HepG2 (cell line): ENCODE measurements at regions not wholly inside any gene's neighbourhood (a gene's known extent, or its start where the extent isn't known, plus 50 kb on each side); places are given as distances from the start of the nearest gene placed in this dataset.

Experiments
- ATAC-seq: fragments of 200-7000 bp; cut with Tn5 transposase; 3 replicates; pipeline ENCODE4 v1.9.1; 2020; ENCODE audit warnings: mild to moderate bottlenecking, moderate library complexity
- BruUV-seq: library from RNA; stranded (reverse); fragments of 400-500 nt; replicated peaks from 2 replicates; lab custom pipeline; 2021; lab: Mats Ljungman, UMichigan
- CTCF ChIA-PET: fragments of 300-600 bp; formaldehyde crosslinking; extraction: SDS; loops from one replicate; lab custom pipeline; 2021; ENCODE audit warnings: low total read pairs, inconsistent platforms, low intra/inter-chr PET ratio; lab: Yijun Ruan, JAX
- POLR2A ChIA-PET: fragments of 350-600 bp; sonication (Branson Sonifier 250); formaldehyde crosslinking; loops from one replicate; lab custom pipeline; 2020; ENCODE audit warnings: antibody characterized with exemption, inconsistent platforms; lab: Yijun Ruan, JAX
- DNase-seq: peaks from one replicate; pipeline ENCODE4 v3.0.0-alpha.2; 2015; ENCODE audit warnings: low spot score
- FAIRE-seq: peaks from 3 replicates; lab custom pipeline; 2011; peaks lifted over from hg19 to GRCh38; lab: Jason Lieb, UNC
- H2AFZ ChIP-seq: one replicate; pipeline ENCODE4 v1.6.1; 2011; ENCODE audit warnings: low read length, inconsistent platforms
- H3K27ac ChIP-seq: fragments of 300-600 bp; 3 replicates; pipeline ENCODE4 v1.8.0; 2011; ENCODE audit warnings: mixed run types, mild to moderate bottlenecking, mixed read lengths, low read length, inconsistent platforms; ENCODE audit not compliant: insufficient read depth; ENCODE audit errors: extremely low read length
- H3K27me3 ChIP-seq, 2 experiments: fragments of 200-600 bp in 1 of 2; 2 replicates in 1 of 2; 3 replicates in 1 of 2; pipeline versions ENCODE4 v1.6.0 to v1.8.0; 2011; ENCODE audit warnings: low read length in 2 of 2, mild to moderate bottlenecking in 2 of 2, moderate library complexity in 2 of 2, inconsistent platforms in 1 of 2; ENCODE audit not compliant: insufficient read depth in 2 of 2, control insufficient read depth in 1 of 2
- H3K36me3 ChIP-seq, 2 experiments: fragments of 200-600 bp in 1 of 2; replicated peaks in 1 of 2; 2 replicates in 1 of 2; 3 replicates in 1 of 2; pipeline versions ENCODE4 v1.5.1 to v1.8.0; 2011; ENCODE audit warnings: low read length in 2 of 2, inconsistent platforms in 1 of 2; ENCODE audit not compliant: insufficient read depth in 2 of 2, control insufficient read depth in 1 of 2
- H3K4me1 ChIP-seq: 2 replicates; pipeline ENCODE4 v1.5.1; 2012; ENCODE audit warnings: low read length, inconsistent platforms; ENCODE audit not compliant: insufficient read depth
- H3K4me2 ChIP-seq: 2 replicates; pipeline ENCODE4 v1.6.0; 2011; ENCODE audit warnings: low read depth, low read length, inconsistent platforms
- H3K4me3 ChIP-seq, 3 experiments: fragments of 200-600 bp in 1 of 3; sonication (generic), shearing (Covaris generic) in 1 of 3; replicated peaks in 1 of 3; 2 replicates each; pipeline ENCODE4 v1.5.1; 2011 to 2016; ENCODE audit warnings: low read length in 3 of 3, inconsistent platforms in 2 of 3, low read depth in 2 of 3, mild to moderate bottlenecking in 2 of 3, control low read depth in 1 of 3, mixed read lengths in 1 of 3; ENCODE audit not compliant: insufficient read depth in 1 of 3
- H3K79me2 ChIP-seq: one replicate; pipeline ENCODE4 v1.6.1; 2011; ENCODE audit warnings: low read length, inconsistent platforms; ENCODE audit not compliant: insufficient read depth
- H3K9ac ChIP-seq: 2 replicates; pipeline ENCODE4 v1.6.0; 2011; ENCODE audit warnings: mild to moderate bottlenecking, low read depth, low read length, inconsistent platforms; ENCODE audit not compliant: insufficient read depth
- H3K9me3 ChIP-seq: 2 replicates; pipeline ENCODE4 v1.5.1; 2012; ENCODE audit warnings: mild to moderate bottlenecking, low read length
- H4K20me1 ChIP-seq: 2 replicates; pipeline ENCODE4 v1.6.0; 2011; ENCODE audit warnings: inconsistent platforms, mild to moderate bottlenecking, low read length, moderate library complexity; ENCODE audit not compliant: insufficient read depth
- AKAP8 ChIP-seq: sonication (generic); formaldehyde crosslinking; IDR thresholded peaks from 2 replicates; pipeline ENCODE4 v1.5.1; 2020; ENCODE audit warnings: mild to moderate bottlenecking, missing genetic modification reagents
- FOSL2 ChIP-seq: sonication (generic); formaldehyde crosslinking; IDR thresholded peaks from 2 replicates; pipeline ENCODE4 v1.4.0; 2020; ENCODE audit warnings: missing genetic modification reagents
- REST ChIP-seq, 2 experiments: IDR thresholded peaks; 2 replicates each; pipeline ENCODE4 v1.6.1; 2011 to 2012; ENCODE audit warnings: low read length in 2 of 2, borderline replicate concordance in 1 of 2, low read depth in 1 of 2, mild to moderate bottlenecking in 1 of 2, moderate library complexity in 1 of 2
- WGBS: methylation state at CpG from one replicate; pipeline ENCODE4 v1.1.6; 2017; ENCODE audit warnings: low lambda C conversion rate; 5-methylcytosine and 5-hydroxymethylcytosine counted together
- in situ Hi-C: cut with HindIII; loops from 2 replicates; pipeline ENCODE4 v1.10.0; 2017; ENCODE audit warnings: low pct_unique_long_range_greater_than_20kb; ENCODE audit not compliant: extremely low pct_ligation_motif_present
- intact Hi-C: fragments of 100-400 bp; cut with micrococcal nuclease; formaldehyde crosslinking; loops from one replicate; pipeline ENCODE4 v1.10.0; 2022; ENCODE audit not compliant: unreplicated experiment

GRCh38 chr3:150348500-150348899, 59.6 kb upstream of the TSC22D2 start:
- CTCF ChIA-PET = no interaction called here
- TF ChIP-seq FOSL2 (CRISPR knock-in tag) = 0 out of 2 replicates have a peak, but pooled peaks have one; percentile 28
- no peak for TF ChIP-seq AKAP8 (CRISPR knock-in tag)
- peak; percentile 14 for DNase-seq
- Histone ChIP-seq H2AFZ (no peak overlapping the region), H3K4me2 (no peak overlapping the region), H3K4me3 (no peak overlapping the region), H3K36me3 (no peaks in the 10 kb centered on the region), H3K79me2 (no peaks in the 10 kb centered on the region), H3K9ac (no peak overlapping the region), H3K4me1 (peaks cover 11% of the 10 kb centered on the region), H3K27ac (no peak overlapping the region), H4K20me1 (no peaks in the 10 kb centered on the region), H3K9me3 (no peaks in the 10 kb centered on the region), H3K27me3 (no peaks in the 10 kb centered on the region)
- intact Hi-C loops (no loop called here), in situ Hi-C loops (no loop called here)
- FAIRE-seq = no peak
- ATAC-seq = no peak
- BruUV-seq = no TSS peak
- WGBS = 9% methylated on average over 6 of the region's 6 CpGs
- POLR2A ChIA-PET = no interaction called here

DNA sequence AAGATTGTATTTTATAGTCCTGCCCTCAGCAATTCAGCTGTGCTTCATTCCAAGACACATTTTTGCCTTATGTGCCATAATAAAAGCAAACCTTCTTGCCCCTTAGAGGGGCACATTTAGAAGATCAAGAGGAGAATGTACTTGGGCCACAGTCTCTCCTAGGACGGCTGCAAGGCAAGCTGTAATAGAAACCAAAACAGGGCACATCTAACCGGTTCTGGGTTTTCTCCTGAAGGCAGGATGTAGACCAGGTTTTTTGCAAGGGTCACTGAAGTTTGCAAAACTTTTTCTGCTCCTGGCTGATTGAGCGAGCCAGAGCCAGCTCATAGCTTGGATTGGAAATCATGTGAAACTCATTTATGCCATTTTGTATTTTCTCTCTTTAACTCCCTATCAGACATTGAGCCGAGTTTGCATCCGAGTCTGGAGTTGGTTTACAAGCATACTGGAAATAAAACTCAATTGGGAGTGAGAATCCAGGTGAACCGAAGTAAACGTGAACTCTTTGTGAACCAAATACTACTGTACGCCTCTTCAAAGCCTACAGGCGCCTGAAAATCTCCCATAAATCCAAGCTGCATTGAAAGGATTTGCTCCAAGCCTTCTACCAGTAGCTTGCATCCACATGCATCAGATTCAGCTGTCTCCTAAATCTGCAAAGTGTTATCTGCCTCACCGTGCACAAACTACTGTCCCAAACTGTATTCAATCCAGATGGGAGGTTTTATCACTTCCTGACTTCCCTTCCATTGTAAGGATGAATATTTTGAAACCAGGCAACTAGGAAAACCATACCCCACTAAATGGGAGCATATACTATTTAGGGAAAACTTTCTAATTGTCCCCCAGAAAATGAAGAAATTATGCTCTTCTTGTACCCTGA, 60.9 kb upstream of the TSC22D2 start:
- no peak for FAIRE-seq
- no peak overlapping the region for H3K27ac ChIP-seq
- TF ChIP-seq REST (IDR thresholded peaks at IDR 0.05; ENCODE audit: borderline replicate concordance in 1 of 2, low read depth in 1 of 2, low read length in 2 of 2) = no peak

More for the DNA sequence above, 60.9 kb upstream of the TSC22D2 start:
- 47% methylated on average over 10 of the region's 10 CpGs for WGBS
- Histone ChIP-seq H3K27me3 (0 out of 5 replicates have a peak, but pooled peaks cover 0 to 3% of the 10 kb centered on the region in 2 experiments), H3K4me2 (no peak overlapping the region), H4K20me1 (no peaks in the 10 kb centered on the region), H3K79me2 (no peaks in the 10 kb centered on the region), H3K4me1 (peaks cover 11% of the 10 kb centered on the region), H3K9ac (no peak overlapping the region), H3K36me3 (no peaks in the 10 kb centered on the region), H3K9me3 (no peaks in the 10 kb centered on the region), H3K4me3 (no peak overlapping the region), H2AFZ (no peak overlapping the region)
- DNase-seq (no peak), ATAC-seq (no peak)
- ChIA-PET POLR2A (no interaction called here), CTCF (no interaction called here)
- intact Hi-C loops (no loop called here), in situ Hi-C loops (no loop called here)
- BruUV-seq = no TSS peak
